ENCODE measurements at regions not wholly inside any gene's neighbourhood (a gene's known extent, or its start where the extent isn't known, plus 50 kb on each side); places are given as distances from the start of the nearest gene placed in this dataset.

DNA sequence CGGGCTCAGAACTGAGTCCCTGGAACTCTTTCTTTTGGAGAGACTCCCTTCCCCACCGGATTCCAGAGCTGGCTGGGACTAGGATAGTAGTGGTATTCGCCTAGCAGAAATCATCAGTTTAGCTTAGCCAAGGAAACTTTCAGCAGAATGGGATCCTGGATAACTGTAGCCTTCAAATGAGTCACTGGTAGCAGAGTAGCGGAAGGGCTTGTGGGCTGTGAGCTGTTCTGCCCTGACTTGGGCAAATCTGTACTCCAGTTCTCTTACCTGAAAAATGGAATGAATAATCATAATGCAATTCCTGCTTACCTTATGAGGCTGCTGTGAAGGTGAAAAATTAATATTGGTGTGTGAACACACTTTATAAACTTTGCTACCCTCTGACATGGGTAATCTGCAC lies 244.3 kb upstream of the CHD6 start:
- WGBS, 2 donors = 73% methylated on average over 4 of the region's 4 CpGs
- Histone ChIP-seq H3K4me1 (ENCODE audit: control insufficient read depth in 1 of 2, insufficient read depth in 2 of 2, low read length in 2 of 2) (no peaks in the 10 kb centered on the region), H3K27ac (ENCODE audit: low read depth in 1 of 2, low read length in 2 of 2) (no peak overlapping the region), H3K4me3 (ENCODE audit: low read length in 2 of 2) (no peak overlapping the region), H3K27me3 (ENCODE audit: control insufficient read depth in 1 of 2, insufficient read depth in 2 of 2, low read length in 1 of 2) (no peaks in the 10 kb centered on the region), H3K36me3 (ENCODE audit: control insufficient read depth in 1 of 2, insufficient read depth in 2 of 2, low read length in 1 of 2) (no peaks in the 10 kb centered on the region), H3K9me3 (ENCODE audit: control insufficient read depth, low read length) (peaks cover 2% of the 10 kb centered on the region)
- DNase-seq = no peak
- no peak for ATAC-seq (ENCODE audit: low FRiP score)
- intact Hi-C loops (cut with DNase I) = no loop called here

DNA sequence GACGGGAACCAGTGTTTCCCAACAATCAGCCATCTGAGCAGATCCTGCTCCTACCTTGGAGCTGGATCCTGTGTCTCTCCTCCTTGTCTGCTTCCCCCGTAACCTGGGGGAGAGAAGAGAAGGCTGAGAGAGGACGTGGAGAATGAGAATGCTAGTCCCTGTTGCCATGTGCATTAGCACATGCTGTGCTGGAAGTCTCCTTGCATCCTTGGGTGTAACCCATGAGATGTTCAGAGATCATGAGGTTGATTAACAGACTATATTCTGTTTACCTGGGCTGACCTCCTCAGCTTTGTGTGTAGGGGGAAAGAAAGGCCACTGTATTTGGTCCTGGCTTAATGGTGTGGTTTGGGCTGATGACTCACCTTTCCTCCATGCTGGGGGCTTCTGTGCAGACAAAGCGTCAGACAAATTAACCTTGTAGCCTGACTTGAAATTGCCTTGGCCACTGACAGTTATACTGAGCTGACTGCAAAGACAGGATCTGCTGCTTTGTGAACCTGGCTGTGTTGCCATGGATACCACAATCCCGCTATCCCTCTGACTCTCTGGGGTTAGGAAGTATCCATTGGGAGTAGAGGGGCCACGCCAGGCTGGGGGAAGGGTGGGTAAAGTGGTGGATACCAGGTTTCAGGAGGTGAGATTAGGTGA lies 243.7 kb upstream of the CHD6 start:
- H3K36me3 ChIP-seq (ENCODE audit: control insufficient read depth in 1 of 2, insufficient read depth in 2 of 2, low read length in 1 of 2) = no peaks in the 10 kb centered on the region
- H3K9me3 ChIP-seq (ENCODE audit: control insufficient read depth, low read length) = peaks cover 2% of the 10 kb centered on the region
- WGBS, 2 donors = 41 to 42% methylated on average over 6 of the region's 6 CpGs
- H3K4me3 ChIP-seq (ENCODE audit: low read length in 2 of 2) = no peak overlapping the region
- intact Hi-C loops (cut with DNase I) = no loop called here
- H3K27ac ChIP-seq (ENCODE audit: low read depth in 1 of 2, low read length in 2 of 2) = no peak overlapping the region
- no peaks in the 10 kb centered on the region for H3K4me1 ChIP-seq (ENCODE audit: control insufficient read depth in 1 of 2, insufficient read depth in 2 of 2, low read length in 2 of 2)
- H3K27me3 ChIP-seq (ENCODE audit: control insufficient read depth in 1 of 2, insufficient read depth in 2 of 2, low read length in 1 of 2) = no peaks in the 10 kb centered on the region
- DNase-seq = no peak
- no peak for ATAC-seq (ENCODE audit: low FRiP score)

DNA sequence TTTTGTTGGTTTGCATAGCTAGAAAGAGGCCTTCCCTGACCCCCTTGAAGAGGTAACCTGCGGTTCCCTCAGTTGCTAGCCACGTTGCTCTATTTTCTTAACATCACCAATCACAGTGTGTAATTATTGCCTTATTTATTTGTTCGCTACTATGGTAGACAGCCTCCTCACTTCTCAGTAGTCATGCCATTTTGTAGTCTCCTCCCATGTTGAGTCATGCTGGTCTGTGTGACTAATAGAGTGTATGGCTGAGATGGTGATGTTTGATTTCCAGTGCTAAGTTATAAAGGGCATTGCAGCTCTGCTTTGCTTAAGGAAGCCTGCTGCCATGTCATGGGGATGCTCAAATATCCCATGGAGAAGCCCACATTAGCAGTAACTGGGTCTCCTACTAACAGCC lies 236.6 kb upstream of the CHD6 start:
- intact Hi-C loops (cut with DNase I) = no loop called here
- Histone ChIP-seq H3K4me3 (ENCODE audit: low read length in 2 of 2) (no peak overlapping the region), H3K27ac (ENCODE audit: low read depth in 1 of 2, low read length in 2 of 2) (no peak overlapping the region), H3K36me3 (ENCODE audit: control insufficient read depth in 1 of 2, insufficient read depth in 2 of 2, low read length in 1 of 2) (no peaks in the 10 kb centered on the region), H3K27me3 (ENCODE audit: control insufficient read depth in 1 of 2, insufficient read depth in 2 of 2, low read length in 1 of 2) (peaks cover 0 to 2% of the 10 kb centered on the region in 2 donors), H3K9me3 (ENCODE audit: control insufficient read depth, low read length) (peaks cover 7% of the 10 kb centered on the region), H3K4me1 (ENCODE audit: control insufficient read depth in 1 of 2, insufficient read depth in 2 of 2, low read length in 2 of 2) (no peaks in the 10 kb centered on the region)
- ATAC-seq (ENCODE audit: low FRiP score) (no peak), DNase-seq (no peak)
- WGBS, 2 donors = 64 to 72% methylated on average over 3 of the region's 3 CpGs

DNA sequence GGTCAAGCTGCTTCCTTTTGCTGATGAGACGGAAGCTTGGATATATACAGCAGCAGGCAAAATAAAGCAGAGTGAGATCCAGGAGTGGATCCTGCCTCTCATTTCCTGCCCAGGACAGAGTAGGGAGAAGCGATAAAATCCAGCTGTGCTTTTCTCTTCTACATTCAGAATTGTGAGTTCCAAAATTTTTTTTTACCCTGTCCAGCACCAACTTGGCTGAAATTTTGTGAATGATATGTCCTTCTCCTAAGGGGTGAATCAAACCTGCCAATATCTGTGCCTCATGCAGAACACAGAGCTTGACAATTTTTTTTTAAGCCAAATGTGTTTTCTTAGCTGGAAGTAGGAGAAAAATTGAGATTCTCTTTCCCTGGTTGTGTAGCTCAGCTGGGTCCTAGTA lies 235.6 kb upstream of the CHD6 start:
- peaks cover 7% of the 10 kb centered on the region for H3K9me3 ChIP-seq (ENCODE audit: control insufficient read depth, low read length)
- no peaks in the 10 kb centered on the region for H3K4me1 ChIP-seq (ENCODE audit: control insufficient read depth in 1 of 2, insufficient read depth in 2 of 2, low read length in 2 of 2)
- intact Hi-C loops (cut with DNase I) = no loop called here
- no peak overlapping the region for H3K27ac ChIP-seq (ENCODE audit: low read depth in 1 of 2, low read length in 2 of 2)
- DNase-seq = no peak
- peaks cover 0 to 2% of the 10 kb centered on the region in 2 donors for H3K27me3 ChIP-seq (ENCODE audit: control insufficient read depth in 1 of 2, insufficient read depth in 2 of 2, low read length in 1 of 2)
- H3K4me3 ChIP-seq (ENCODE audit: low read length in 2 of 2) = no peak overlapping the region
- H3K36me3 ChIP-seq (ENCODE audit: control insufficient read depth in 1 of 2, insufficient read depth in 2 of 2, low read length in 1 of 2) = no peaks in the 10 kb centered on the region
- no peak for ATAC-seq (ENCODE audit: low FRiP score)
- 55 to 72% methylated on average over 2 of the region's 2 CpGs for WGBS, 2 donors

DNA sequence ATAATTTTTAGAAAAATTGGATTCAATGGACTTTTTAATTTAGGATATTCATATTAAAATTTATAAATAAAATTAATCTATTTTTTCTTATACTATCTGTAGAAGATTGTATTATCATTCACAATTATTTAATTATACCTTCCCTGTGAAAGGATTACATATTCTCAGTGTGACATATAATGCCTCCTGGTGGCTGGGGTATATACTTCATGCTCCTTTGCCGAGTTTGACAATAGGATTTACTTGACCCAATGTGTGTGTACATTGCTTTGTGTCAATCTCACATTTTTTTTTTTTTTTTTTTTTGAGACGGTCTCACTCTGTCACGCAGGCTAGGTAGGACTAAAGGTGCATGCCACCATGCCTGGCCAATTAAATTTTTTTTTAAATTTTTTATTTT lies 230.0 kb upstream of the CHD6 start:
- no peaks in the 10 kb centered on the region for H3K36me3 ChIP-seq (ENCODE audit: control insufficient read depth in 1 of 2, insufficient read depth in 2 of 2, low read length in 1 of 2)
- no peak overlapping the region for H3K4me3 ChIP-seq (ENCODE audit: low read length in 2 of 2)
- H3K4me1 ChIP-seq (ENCODE audit: control insufficient read depth in 1 of 2, insufficient read depth in 2 of 2, low read length in 2 of 2) = no peaks in the 10 kb centered on the region
- ATAC-seq (ENCODE audit: low FRiP score) (no peak), DNase-seq (no peak)
- no peaks in the 10 kb centered on the region for H3K27me3 ChIP-seq (ENCODE audit: control insufficient read depth in 1 of 2, insufficient read depth in 2 of 2, low read length in 1 of 2)
- 75 to 82% methylated on average over 3 of the region's 3 CpGs for WGBS, 2 donors
- no peak overlapping the region for H3K27ac ChIP-seq (ENCODE audit: low read depth in 1 of 2, low read length in 2 of 2)
- intact Hi-C loops (cut with DNase I) = no loop called here
- H3K9me3 ChIP-seq (ENCODE audit: control insufficient read depth, low read length) = no peaks in the 10 kb centered on the region

DNA sequence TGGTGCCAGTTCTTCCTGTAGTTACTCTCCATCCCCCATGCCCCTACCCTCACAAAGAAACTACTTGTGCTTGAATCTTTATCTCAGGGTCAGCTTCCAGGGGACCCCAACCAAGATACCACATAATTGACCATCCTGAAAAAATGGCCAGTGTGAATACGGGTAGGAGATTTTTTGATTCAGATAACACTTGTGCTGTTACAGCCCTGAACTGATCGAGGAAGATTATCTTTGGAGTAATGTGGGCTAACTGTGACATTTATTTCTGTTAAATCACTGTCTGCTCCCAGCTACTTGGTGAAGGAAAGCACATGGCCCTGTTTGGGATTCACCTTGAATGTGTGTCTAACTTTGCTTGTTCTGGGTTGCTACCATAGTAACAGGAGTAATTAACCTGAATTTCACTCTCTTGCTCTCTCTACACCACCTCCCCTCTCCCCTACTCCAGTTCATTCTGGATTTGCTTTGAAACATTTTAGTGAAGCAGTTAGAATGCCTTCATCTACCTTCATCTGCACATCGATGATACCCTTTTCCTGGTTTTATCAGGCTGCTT lies 219.6 kb upstream of the CHD6 start:
- Histone ChIP-seq H3K4me3 (ENCODE audit: low read length in 2 of 2) (no peak overlapping the region), H3K4me1 (ENCODE audit: control insufficient read depth in 1 of 2, insufficient read depth in 2 of 2, low read length in 2 of 2) (peaks cover 0 to 2% of the 10 kb centered on the region in 2 donors), H3K36me3 (ENCODE audit: control insufficient read depth in 1 of 2, insufficient read depth in 2 of 2, low read length in 1 of 2) (no peaks in the 10 kb centered on the region), H3K27me3 (ENCODE audit: control insufficient read depth in 1 of 2, insufficient read depth in 2 of 2, low read length in 1 of 2) (no peaks in the 10 kb centered on the region), H3K27ac (ENCODE audit: low read depth in 1 of 2, low read length in 2 of 2) (no peak overlapping the region), H3K9me3 (ENCODE audit: control insufficient read depth, low read length) (no peaks in the 10 kb centered on the region)
- intact Hi-C loops (cut with DNase I) = no loop called here
- 54 to 58% methylated on average over 3 of the region's 3 CpGs for WGBS, 2 donors
- ATAC-seq (ENCODE audit: low FRiP score) (no peak), DNase-seq (no peak)

DNA sequence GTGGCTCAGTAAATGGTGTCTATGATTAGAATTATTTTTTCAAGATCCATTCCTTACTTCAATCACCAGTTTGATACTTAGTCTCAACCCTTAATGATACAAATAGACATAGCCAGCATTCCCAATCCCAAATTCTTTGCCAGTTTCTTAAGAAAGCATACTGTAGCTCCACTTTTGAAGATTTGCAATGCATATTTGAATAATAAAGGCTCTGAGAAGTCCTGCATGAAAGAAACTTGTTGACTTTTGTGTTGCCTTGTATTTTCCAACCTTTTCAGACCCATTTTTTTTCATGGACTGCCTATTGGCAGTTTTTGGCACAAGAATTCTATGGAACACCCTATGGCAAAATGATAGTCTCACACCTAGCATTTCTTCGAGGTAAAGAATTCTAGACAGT lies 215.6 kb upstream of the CHD6 start:
- DNase-seq = no peak
- intact Hi-C loops (cut with DNase I) = no loop called here
- no peaks in the 10 kb centered on the region for H3K36me3 ChIP-seq (ENCODE audit: control insufficient read depth in 1 of 2, insufficient read depth in 2 of 2, low read length in 1 of 2)
- no peaks in the 10 kb centered on the region for H3K9me3 ChIP-seq (ENCODE audit: control insufficient read depth, low read length)
- peaks cover 0 to under 1% of the 10 kb centered on the region in 2 donors for H3K4me1 ChIP-seq (ENCODE audit: control insufficient read depth in 1 of 2, insufficient read depth in 2 of 2, low read length in 2 of 2)
- H3K4me3 ChIP-seq (ENCODE audit: low read length in 2 of 2) = no peak overlapping the region
- H3K27ac ChIP-seq (ENCODE audit: low read depth in 1 of 2, low read length in 2 of 2) = no peak overlapping the region
- H3K27me3 ChIP-seq (ENCODE audit: control insufficient read depth in 1 of 2, insufficient read depth in 2 of 2, low read length in 1 of 2) = no peaks in the 10 kb centered on the region
- no peak for ATAC-seq (ENCODE audit: low FRiP score)
- 77 to 82% methylated on average over 1 of the region's 1 CpG for WGBS, 2 donors

DNA sequence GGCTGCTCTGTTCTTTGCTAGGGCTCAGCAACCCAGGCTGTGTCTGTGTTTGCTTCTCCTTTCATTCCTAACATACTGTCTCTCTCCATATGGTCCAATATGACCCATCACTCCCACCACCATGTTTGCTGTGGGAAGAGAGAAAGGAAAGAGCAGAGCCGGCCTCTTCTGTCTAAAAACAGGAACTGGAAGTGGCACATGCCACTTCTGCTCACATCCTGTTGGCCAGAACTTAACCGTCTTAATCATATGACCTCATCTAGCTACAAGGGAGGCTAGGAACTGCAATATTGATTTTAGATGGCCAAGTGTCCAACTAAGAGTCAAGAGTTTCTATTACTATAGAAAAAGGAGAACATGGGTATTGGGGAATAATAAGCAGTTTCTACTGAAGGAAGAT lies 212.5 kb upstream of the CHD6 start:
- peaks cover 2% of the 10 kb centered on the region for H3K9me3 ChIP-seq (ENCODE audit: control insufficient read depth, low read length)
- no peaks in the 10 kb centered on the region for H3K27me3 ChIP-seq (ENCODE audit: control insufficient read depth in 1 of 2, insufficient read depth in 2 of 2, low read length in 1 of 2)
- DNase-seq (no peak), ATAC-seq (ENCODE audit: low FRiP score) (no peak)
- intact Hi-C loops (cut with DNase I) = no loop called here
- WGBS, 2 donors = 63 to 69% methylated on average over 2 of the region's 2 CpGs
- no peak overlapping the region for H3K27ac ChIP-seq (ENCODE audit: low read depth in 1 of 2, low read length in 2 of 2)
- H3K36me3 ChIP-seq (ENCODE audit: control insufficient read depth in 1 of 2, insufficient read depth in 2 of 2, low read length in 1 of 2) = no peaks in the 10 kb centered on the region
- H3K4me1 ChIP-seq (ENCODE audit: control insufficient read depth in 1 of 2, insufficient read depth in 2 of 2, low read length in 2 of 2) = no peaks in the 10 kb centered on the region
- H3K4me3 ChIP-seq (ENCODE audit: low read length in 2 of 2) = no peak overlapping the region

DNA sequence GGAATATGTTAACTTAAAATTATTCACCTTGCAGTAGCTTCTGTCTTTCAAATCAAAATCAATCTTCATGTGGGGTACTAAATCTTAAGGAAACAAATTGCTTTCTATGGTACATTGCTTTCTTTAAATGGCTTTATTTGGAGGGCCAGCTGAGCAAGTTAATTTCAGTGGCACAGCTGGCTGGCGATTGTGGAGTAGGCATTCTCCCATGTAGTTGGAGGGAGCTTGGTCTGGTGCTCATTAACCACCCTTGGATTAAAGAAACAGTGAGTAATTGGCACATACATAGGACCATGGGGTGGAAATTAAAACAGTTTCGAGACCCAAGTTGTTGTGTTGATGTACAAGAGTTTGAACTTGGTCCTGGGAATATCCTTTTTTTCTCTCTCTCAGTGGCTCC lies 201.3 kb upstream of the CHD6 start:
- H3K27me3 ChIP-seq (ENCODE audit: control insufficient read depth in 1 of 2, insufficient read depth in 2 of 2, low read length in 1 of 2) = no peaks in the 10 kb centered on the region
- no peaks in the 10 kb centered on the region for H3K9me3 ChIP-seq (ENCODE audit: control insufficient read depth, low read length)

More for the DNA sequence above, 201.3 kb upstream of the CHD6 start:
- Histone ChIP-seq H3K27ac (ENCODE audit: low read depth in 1 of 2, low read length in 2 of 2) (no peak overlapping the region), H3K36me3 (ENCODE audit: control insufficient read depth in 1 of 2, insufficient read depth in 2 of 2, low read length in 1 of 2) (no peaks in the 10 kb centered on the region), H3K4me3 (ENCODE audit: low read length in 2 of 2) (no peak overlapping the region), H3K4me1 (ENCODE audit: control insufficient read depth in 1 of 2, insufficient read depth in 2 of 2, low read length in 2 of 2) (no peaks in the 10 kb centered on the region)
- intact Hi-C loops (cut with DNase I) = no loop called here
- WGBS, 2 donors = 60 to 73% methylated on average over 2 of the region's 2 CpGs
- DNase-seq = no peak
- ATAC-seq (ENCODE audit: low FRiP score) = no peak

Data from aorta (tissue), 5 donors.